GM04504 (cell line): ENCODE measurements at regions not wholly inside any gene's neighbourhood (a gene's known extent, or its start where the extent isn't known, plus 50 kb on each side); places are given as distances from the start of the nearest gene placed in this dataset.
A peak's percentile ranks its signal among the peaks of the same experiment; 100 is the strongest.

ENCODE experiments used
- DNase-seq: peaks from one replicate; pipeline ENCODE4 v3.0.0-alpha.2; 2012; ENCODE audit warnings: low read depth

DNA sequence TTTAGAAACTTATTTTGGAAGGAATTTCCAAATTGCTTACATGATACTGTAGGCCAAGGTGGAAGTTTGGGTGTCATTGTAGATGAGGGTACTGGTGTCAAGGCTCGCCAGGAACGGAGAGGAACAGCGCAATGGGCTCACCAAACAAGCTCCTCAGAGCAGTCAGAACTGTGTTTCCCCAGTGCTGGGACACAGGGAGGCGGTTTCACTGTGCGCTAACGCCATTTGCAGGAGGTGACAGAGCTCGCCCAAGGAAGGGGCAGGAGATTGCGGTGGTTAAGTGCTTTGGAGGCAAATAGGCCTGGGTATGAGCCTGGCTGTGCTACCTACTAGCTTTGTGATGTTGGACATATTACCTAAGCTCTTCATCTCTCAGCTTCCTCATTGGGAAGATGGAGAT, 57.3 kb downstream of the HHEX start:
- no peak for DNase-seq

- no peak for DNase-seq
Measured at GRCh38 chr10:92747600-92747999, 57.8 kb downstream of the HHEX start.

DNA sequence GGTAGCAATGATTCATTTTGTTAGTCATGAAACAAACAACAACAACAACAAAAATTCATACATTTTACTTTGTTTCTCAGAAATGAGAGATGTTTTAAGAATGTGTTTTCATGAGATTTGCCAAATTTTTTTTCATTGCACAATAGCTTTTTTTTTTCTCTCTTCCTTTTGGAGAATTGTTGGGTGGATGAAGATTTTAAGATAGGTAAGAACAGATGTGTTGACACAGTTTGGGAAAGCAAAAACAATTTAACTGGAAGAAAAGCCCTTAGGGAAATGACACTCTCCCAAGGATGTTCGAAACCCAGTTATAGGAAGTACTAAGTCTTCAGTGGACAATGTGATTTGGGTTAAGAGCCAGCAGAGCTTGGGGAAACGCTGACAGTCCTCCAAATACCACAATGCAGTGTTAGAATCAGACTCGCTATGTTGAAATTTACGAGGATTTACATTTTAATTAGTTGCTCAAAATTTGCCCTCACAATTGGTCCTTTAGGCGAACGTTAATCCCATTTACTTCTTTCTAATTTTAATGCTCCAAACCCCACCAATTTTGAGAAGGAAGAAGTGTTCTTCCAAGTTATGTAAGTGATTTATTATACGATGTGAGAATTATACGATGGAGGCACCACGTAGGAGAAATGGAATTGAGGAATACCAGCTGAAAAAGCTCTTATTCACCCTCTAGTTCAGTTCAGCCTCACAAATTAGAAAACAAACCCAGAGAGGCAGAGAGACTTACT, 61.2 kb downstream of the HHEX start:
- peak; percentile 29 for DNase-seq

- no peak for DNase-seq
Measured at GRCh38 chr10:92751534-92751811, 61.7 kb downstream of the HHEX start.

- no peak for DNase-seq
Measured at GRCh38 chr10:92751827-92752226, 62.1 kb downstream of the HHEX start.

GRCh38 chr10:92753865-92754264, 64.1 kb downstream of the HHEX start:
- DNase-seq, result no peak

GRCh38 chr10:92755725-92756124, 66.0 kb downstream of the HHEX start:
- DNase-seq, result no peak

- DNase-seq, result no peak
Measured at GRCh38 chr10:92756201-92757065, 66.7 kb downstream of the HHEX start.

- peak; percentile 42 for DNase-seq
Measured at GRCh38 chr10:92757066-92757710, 67.4 kb downstream of the HHEX start.

DNA sequence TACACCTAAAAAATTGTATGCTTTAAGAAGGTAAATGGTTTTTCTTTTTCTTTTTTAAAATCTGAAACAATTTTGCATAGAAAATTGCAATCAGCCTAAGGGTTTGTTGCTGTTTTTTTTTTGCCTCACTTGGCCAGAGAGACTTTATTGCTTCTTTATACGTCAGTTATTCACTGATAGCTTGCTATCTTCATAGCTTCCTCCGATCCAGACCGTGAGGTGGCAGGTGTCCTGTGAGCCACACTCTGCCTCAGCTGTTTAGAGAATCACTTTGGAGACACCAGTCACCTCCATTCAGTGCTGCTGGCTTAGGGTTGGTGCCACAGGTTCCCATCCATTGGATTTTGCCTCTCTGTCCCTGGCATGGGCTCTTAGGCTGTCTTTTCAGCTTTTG, 68.0 kb downstream of the HHEX start:
- no peak for DNase-seq

DNA sequence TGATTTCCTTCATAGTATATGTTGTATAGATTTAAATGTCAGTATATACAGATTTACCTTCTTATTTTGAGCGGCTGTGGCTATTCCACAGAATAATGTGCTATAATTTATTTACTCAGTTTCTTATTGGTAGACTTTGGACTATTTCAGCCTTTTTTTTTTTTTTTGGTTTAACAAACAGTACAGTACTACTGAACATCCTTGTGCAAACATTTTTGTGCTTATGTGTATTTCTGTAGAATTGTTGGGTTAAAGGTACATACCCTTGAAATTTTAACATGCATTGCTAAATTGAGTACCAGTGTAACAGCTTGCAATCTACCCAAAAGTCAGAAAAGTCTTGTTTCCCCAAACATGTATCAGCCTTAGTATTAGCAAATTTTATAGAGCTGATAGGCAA, 68.8 kb downstream of the HHEX start:
- DNase-seq, result no peak

- no peak for DNase-seq
Measured at GRCh38 chr10:92760609-92761008, 70.9 kb downstream of the HHEX start.

DNA sequence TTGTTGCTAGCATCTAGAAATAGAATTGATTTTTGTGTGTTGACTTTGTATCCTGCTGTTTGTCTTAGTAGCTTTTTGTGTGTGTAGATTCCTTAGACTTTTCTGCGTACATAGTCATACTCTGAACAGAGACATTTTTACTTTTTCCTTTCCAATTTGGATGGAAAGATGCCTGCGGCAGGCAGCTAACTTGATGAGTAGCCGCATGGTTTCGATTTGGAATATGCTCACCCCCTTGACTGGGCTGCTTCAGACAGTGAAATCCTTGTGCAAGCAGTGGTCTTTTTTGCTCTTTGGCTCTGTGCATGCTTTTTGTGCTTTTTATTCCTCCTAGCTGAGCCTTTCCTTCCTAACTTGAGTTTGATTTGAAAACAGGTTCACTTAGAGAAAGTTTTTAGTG, 71.8 kb downstream of the HHEX start:
- DNase-seq, result no peak

DNA sequence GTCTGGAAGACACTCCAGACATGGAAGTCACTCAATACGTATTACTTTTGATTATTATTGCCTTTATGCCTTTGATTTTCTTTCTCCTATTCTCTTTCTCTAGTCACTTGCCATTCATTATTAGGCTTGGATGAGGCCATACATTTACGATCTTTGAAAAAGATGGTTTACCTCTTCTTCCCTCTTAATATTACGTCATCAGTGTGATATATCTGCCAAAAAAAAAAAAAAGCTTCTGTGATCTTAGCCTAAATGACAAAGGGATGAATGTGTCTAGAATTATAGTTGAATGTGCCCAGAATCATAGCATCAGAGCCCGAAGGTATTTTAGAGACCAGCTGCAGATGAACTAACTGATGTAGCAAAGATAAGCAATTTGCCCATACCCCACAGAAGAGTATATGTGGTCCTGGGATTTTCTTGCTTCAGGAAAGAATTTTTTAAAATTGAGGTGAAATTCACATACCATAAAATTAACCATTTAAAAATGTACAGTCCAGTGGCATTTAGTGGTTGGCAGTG, 73.9 kb downstream of the HHEX start:
- no peak for DNase-seq

- DNase-seq, result no peak
Measured at GRCh38 chr10:92766451-92766850, 76.7 kb downstream of the HHEX start.

- no peak for DNase-seq
Measured at GRCh38 chr10:92768104-92768503, 78.3 kb downstream of the HHEX start.

- no peak for DNase-seq
Measured at GRCh38 chr10:92773776-92774175, 74.5 kb upstream of the EXOC6 start.

DNA sequence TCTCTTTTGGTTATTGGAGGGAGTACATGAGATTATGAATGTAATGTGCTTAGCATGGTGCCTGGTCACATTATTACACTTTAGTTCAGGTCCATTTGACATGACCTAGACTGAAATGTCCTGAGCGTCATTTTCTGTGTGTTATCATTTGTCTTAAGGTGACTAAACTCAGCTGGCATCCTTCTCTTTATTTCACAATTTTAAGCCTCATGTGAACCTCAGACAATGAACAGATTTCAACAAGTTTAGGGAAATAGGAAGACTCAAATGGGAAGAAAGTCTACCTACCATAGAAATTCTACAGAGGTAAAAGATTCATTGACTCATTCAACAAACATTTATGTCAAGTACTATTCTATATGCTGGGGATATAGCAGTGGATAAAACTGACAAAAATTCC, 70.2 kb upstream of the EXOC6 start:
- DNase-seq, result no peak

DNA sequence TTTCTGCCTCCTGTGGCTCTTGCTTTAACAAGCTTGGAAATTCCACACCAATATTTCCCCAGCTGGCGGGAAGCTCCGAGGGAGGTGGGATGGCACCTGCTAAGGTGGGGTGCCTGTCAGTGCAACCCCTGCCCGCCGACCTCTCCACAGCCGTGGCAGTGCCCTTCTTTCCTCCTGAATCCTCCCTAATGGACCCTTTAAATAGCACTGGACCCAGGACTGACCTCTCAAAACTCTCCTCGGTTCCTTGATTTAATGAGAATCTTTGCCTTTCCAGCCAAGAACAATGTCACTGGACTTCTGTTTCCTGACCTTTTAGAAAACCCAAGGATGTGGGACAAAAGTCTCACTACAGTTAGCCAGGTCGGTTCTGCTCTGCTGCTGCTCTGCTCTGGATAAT, 63.2 kb upstream of the EXOC6 start:
- no peak for DNase-seq

GRCh38 chr10:92787557-92788152, 60.7 kb upstream of the EXOC6 start:
- no peak for DNase-seq

DNA sequence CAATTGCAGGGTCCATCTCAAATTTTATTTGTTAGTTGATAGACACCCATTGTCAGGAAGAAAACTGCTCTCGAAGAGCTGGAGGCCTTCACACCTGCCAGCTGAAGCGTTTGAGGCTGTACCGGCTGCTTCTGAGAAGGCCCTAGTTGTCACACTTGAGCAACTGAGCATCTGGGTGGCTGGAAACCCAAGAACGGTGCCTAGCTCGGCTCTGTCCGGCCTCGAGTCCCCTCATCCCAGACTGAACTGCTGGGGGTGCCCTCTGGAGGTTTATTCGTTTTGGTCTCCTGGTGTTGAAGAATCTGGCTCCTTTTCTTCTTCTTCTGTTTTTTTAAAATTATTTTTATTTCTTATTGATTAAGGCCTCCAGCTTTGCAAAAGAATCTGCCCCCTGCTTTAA, 59.3 kb upstream of the EXOC6 start:
- no peak for DNase-seq

DNA sequence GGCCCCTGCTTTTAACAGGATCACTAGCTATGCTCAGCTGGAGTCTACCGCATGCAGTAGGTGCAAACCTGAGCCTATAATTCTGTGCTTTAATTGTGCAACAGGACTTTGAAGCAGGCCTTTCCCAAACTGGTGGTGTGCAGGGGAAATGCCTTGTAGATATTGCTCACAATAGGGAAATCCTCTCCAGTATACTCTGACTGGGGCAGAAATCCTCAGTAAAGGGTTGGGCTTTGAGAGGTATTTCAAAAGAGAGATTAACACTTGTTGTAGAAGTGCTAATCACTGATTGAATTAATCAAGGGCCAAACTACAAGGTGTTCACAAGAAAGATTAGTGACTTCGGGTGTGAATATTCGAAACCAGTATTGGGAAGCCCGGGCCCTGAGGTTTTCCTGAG, 58.5 kb upstream of the EXOC6 start:
- no peak for DNase-seq

DNA sequence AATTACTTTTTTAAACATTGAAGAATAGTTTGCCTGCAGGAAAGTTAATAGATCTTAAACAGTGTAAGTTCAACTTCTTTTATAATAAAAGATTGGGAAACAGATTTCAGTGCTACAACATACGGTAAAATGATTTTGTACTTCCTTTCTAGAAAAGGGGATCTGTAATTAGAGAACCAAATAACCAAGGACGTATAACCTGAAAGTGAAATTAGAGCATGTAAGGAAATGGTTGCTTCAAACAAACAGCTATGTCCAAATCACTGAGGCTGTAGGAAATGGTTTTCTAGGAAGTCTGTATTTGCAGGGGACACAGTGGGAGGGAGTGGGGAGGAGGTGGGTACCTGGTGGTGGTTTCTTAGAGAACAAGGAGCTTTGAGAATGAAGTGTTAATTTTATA, 57.9 kb upstream of the EXOC6 start:
- no peak for DNase-seq
